ENCODE measurements at regions not wholly inside any gene's neighbourhood (a gene's known extent, or its start where the extent isn't known, plus 50 kb on each side); places are given as distances from the start of the nearest gene placed in this dataset.

- TF ChIP-seq CTCF (IDR thresholded peaks at IDR 0.05) (no peak), REST (IDR thresholded peaks at IDR 0.05; ENCODE audit: insufficient read depth in 1 of 2, low read depth in 2 of 2, low read length in 1 of 2) (no peak)
These were observed 1628.9 kb downstream of the PCDH7 start for GRCh38 chr4:32349026-32349425.

Measured in Panc1 (cell line).